ENCODE measurements at regions not wholly inside any gene's neighbourhood (a gene's known extent, or its start where the extent isn't known, plus 50 kb on each side); places are given as distances from the start of the nearest gene placed in this dataset.

DNA sequence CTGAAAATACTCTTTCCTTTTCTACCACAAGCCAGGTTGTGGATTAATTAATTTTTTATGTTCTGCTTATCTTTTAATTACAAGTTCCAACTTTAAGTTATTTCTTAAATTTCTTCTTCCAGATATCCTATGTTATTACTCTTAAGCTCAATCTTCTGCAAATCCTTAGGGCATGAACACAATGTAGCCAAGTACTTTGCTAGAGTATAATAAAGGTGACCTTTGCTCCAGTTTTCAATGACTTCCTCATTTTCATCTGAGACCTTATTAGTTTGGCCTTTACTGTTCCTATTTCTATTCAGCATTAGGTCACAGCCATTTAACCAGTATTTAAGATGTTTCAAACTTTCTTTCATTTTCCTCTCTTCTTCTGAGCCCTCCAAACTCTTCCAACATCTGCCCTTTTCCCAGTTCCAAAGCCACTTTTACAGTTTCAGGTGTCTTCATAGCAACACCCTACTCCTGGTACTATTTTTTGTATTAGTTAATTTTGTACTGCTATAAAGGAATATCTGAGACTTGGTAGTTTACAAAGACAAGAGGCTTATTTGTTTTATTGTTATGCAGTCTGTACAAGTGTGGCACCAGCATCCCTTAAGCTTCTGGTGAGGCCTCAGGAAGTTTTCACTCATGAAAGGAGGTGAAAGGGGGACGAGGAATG is 886.2 kb upstream of the GHITM start:
- no peak for DNase-seq

DNA sequence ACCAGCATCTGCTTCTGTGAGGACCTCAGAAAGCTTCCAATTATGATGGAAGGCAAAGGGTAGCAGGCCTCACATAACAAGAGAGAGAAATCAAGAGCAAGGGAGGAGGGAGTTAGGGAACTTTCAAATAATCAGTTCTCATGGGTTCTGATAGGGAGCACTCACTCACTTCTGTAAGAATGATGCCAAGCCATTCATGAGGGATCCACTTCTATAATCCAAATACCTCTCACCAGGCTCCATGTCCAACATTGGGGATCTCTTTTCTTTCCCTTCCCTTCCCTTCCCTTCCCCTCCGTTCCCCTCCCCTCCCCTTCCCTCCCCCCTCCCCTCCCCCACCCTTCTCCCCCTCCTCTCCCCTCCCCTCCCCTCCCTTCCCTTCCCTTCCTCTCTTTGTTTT is 884.6 kb upstream of the GHITM start:
- DNase-seq = no peak

DNA sequence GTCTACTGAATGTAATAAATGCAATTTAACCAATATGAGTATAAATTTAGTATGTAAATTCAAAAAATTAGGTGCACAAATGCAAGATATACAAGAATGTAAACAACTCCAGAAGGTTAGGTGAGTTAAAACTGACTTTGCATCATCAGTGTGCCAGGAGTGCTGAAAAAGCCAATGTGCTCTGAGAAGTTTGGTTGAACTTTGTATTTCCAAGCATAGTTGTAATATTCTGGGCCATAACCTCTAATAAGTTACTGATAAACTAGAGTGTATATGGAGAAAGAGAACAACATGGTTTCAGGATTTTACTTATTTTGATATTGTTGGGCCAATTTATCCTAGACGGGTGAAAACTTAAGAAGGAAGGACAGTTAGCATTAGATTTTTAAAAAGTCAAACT is 876.9 kb upstream of the GHITM start:
- DNase-seq = no peak

DNA sequence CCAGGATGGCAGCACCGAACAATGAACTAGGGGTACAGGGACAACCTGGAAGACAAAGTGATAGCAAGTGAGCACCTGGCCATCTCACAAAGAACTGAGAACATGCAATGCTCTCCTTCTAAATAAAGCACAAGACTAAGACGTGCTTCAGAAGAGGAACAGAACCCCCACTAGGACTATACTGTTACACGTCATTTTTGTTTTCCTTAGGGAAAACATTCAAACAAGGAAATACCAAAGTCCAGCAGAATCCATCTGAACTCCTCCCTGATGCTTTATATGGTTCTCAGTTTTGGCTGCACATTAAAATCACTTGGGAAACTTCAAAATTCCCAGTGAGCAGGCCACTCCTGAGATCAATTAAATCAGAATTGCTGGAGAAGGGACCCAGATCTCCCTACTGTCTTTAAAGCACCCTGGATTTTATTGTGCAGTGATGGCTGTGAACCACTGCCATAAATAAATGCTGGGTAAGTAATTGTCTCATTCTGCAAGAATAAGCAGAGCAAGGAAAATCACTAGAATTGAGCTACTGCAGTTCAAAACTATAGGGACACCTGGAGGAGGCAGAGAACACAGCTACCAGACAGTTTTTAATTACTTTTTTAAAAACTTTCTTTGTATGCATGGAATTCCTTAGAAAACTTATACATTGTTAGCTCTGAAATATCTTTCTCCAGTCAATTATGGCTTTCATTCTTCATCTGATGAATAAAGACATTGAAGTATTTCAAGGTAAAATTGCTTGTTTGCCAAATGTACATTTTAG is 866.5 kb upstream of the GHITM start:
- no peak for DNase-seq

DNA sequence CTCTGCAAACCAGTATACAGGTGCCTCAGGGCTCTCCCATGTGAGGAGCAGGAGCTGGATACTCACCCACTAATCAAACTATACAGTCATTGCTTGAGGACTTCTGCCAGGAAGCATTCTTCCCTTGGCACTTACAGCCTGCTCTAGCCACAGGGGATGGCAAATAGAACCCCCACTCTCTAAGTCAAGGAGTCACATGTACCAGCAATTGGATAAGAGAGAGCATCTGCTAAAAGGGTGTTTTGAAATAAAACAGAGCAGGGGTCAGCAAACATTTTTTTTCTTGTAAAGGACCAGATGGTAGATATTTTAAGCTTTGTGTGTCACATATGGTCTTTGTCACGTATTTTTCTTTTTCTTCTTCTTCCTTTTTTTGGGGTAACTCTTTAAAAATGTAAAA is 865.2 kb upstream of the GHITM start:
- no peak for DNase-seq

DNA sequence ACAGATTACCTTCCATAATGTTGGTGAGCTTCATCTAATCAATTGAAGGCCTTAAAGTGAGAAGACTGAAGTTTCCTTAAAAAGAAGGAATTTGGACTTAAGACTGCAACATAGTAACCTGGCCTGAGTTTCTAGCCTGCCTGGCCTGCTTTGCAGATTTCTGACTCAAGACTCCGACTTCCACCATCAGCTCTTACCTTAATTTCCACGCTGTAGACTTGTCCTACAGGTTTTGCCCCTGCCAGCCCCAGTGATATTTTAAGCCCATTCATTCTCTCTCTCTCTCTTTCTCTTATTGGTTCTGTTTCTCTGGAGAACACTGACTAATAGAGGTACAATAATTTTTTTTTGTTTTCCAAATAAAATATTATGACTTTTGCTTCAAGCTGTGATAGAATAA is 862.3 kb upstream of the GHITM start:
- no peak for DNase-seq

DNA sequence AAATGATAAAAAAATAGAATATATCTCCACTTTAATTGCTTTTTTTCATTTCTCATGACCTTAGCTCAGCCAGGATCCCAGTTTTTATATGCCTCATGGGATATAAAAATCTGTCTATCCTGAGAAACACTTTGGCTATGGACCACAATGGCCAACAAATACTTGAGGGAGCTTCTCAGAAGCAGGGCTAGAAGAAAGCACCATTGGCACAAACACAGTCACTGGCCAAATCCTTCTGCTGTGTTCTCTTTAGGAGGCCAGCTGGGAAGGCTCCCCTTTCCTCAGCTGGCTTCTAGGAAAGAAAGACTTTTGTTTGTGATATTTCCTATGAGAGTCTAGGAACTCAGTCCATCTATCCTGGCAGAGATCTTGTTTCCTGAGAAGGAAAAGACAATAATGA is 856.2 kb upstream of the GHITM start:
- no peak for DNase-seq

DNA sequence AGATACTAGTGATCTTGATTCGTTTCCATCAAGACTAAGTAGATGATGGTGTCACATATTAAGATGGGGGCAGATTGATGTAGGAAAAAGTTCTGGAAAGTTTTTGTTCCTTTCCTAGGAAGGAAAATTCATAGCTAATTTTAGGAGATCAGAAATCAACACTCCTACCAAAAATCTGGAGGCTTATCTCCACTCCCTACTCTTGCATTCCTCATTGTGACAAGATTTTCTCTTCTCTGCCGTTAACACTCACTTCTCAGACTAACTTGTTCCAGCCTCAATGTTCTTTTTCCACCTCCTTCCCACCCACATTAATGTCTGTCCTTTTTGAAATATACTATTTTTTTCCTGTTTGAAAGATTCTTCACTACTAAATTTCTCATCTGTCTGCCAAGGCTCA is 851.9 kb upstream of the GHITM start:
- DNase-seq = no peak

DNA sequence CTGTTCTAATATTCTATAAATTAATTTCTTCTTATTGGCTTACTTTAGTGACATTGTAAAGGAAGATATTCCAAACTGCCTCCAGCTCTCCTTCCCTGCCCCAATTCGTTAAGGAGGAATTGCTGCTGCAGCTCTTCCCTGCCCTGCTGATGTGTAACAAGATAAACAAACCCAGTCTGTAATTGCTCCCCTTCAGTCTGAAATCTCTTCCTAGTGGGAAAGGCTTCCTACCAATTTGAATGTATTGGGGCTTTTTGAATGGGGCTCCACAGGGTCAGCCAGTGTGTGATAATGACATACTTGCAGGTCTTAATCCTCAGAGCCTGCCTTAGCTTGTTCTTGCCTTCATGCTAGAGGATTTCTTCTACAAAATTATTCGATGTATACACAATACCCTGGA is 849.9 kb upstream of the GHITM start:
- no peak for DNase-seq

DNA sequence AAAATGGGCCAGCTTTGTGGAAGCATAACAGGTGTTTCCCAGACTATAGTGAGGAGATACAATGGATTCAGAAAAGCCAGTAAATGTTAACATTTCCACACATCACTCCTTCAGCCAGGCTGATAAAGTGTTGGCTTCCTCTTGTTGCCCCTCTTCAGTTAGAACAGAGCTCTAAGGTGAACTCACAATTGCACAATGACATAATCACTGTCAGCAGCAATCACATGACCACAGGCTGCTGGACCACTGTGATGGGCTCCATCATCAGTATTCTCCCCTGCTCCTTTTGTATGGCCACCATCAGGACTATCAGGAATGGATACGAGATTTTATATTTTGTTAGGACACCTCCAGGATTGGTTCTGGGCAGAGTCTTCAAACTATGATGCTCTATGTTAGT is 849.4 kb upstream of the GHITM start:
- DNase-seq = no peak

DNA sequence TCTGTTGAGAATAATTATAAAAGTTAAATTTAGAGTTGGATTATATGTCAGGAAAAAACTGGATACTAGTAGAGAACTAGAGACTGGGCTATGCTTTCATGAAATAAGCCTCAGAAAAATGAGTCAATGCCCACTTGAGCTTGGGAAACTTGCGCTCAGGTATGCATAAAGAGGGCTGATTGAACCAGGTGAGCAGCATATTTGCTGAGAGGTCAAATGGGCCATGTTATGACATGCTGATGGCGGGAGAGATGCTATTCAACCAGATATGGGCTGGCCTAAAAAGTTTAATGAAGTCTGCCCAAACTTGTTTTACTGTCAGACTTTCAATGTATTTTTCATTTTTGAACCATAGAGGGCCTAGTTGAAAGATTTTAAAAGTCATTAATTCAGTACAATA is 837.6 kb upstream of the GHITM start:
- DNase-seq = no peak

DNA sequence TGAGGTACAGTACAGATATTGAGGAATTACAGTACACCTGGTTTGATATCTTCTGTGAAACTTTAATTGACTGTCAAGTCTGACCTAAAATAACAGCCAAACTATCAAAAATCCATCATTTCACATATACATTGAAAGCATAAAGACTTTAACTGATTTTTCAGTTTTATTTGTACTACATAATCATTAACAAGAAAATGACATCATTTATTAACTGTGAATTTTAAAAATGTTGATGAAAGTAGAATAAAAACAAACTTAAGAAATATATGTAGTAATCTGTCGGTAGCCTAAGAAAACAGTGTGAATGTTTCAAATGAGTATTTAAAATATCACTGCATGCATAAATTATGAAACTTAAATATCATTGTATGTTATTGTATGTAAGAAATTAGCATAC is 836.7 kb upstream of the GHITM start:
- no peak for DNase-seq

DNA sequence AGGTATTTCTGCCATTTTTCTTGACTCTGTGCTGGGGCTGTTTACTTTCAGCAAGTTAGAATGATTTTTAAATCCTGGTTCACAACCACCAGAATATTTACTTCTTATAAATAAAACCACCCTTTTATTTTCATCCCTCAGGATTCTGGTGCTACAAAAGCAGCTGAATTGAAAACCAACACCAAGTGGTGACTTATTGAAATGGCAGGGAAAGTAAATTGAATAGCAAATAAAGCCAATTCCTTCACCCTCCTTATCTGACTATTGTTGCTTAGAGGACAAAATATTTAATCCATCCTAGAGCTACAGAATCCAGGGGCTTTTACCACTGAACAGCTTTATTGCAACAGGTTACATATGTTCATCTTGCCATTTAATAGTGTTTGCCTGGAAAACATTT is 828.6 kb upstream of the GHITM start:
- no peak for DNase-seq

DNA sequence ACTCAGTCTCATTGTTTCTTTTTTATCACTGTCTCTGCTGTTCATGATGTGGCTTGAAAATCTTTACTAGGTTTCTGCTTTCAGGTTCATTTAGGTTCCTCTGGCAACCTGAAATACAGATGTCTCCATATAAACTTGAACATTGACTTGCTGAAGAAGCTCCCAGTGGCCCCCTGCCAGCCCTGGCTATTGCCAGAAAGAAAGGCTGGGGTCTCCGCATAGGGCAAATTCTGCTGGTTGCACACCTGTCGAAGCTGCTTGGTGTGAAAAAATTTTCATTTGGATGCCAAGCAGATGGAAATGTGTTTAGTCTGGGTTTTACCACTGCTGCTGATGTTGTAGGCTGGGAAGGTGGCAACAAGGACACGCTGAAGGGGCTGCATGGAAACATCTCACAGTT is 826.7 kb upstream of the GHITM start:
- no peak for DNase-seq

DNA sequence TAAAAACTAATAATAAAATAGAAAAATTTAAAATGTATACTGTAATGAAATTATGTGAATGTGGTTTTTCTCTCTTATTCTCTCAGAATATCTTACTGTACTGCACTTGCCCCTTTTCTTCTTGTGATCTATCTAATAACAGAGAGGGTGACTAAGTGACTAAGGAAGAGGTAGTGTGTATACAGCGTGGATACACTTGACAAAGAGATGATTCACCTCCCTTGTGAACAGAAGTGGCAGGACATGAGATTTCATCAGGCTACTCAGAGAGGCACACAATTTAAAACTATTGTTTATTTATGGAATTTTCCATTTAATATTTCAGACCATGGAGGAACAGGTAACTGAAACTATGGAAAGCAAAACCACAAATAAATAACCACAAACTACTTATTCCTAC is 806.6 kb upstream of the GHITM start:
- DNase-seq = no peak

DNA sequence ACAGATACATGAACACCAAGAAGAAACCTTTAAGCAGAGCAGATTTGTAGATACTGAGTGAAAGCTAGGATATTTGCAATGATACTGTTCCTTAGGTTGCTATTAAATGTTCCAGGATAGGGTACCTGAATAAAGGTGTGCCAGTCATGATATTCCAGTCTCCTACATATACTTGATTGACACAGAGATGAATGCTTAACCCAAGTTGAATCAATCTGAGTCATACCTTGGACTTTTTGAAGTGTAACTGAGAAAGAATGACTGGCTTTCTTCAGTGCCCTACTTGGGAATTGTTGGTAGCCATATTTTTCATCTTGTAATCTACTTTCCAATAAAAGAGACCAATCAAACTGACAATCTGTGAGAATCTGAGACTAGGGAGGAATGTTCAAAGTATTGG is 805.7 kb upstream of the GHITM start:
- DNase-seq = no peak

DNA sequence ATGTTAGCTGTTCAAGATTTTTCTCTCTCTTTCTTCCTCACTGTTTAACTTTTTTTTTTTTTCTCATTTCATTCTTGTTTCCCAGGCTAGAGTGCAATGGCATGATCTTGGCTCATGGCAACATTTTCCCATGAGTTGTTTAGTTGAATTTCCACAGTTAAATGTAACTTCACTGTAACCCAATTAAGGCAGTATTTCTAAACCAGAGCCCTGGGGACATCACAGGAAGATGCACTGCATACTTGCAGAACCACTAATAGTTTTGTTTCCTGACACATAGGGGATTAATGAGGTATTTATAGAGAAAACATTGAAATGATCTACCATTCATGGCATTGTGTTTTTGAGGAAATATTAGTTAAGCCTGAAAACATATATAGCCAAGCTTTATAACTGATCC is 795.6 kb upstream of the GHITM start:
- DNase-seq = no peak

DNA sequence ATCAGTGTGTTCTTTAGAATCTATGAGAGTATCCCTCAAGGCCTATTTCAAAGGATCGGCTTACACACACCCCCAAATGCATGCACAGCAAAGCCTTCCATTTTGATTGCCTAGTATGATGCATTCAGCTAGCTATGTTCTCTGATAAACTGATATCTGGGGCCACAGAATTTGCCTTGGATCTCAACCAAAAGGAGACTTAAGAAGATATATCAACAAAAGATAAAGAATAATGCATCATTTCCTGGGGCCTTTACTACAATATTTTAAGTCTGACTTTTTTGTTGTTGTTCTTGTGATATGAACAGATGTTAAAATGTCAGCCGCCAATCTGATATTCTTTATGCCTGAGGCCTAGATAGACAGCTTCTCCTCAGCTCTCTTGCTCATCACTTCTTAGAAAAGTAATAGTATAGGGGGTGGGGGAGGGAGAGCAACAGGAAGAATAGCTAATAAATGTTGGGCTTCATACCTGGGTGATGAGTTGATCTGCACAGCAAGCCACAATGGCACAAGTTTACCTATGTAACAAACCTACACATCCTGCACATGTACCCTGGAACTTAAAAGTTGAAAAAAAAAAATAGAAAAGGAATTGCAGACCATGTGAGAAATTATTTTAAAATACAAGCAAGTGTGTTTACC is 792.9 kb upstream of the GHITM start:
- DNase-seq = no peak

DNA sequence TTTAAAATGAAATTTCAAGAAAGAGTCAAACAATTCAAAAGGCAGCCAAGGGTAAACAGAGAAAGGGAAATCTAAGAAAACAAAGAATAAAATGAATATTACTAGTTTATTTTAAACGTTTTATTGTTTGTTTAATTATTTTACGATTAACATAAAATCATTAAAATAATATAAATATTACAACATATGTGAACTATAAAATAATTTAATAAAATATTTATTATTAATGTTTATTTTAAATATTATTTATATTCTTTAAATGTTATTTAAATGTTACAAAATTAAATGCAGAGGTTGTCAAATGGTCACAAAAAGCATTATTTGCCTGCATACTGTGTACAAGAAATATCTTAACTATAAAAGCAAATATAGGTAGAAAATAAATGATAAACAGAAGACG is 786.7 kb upstream of the GHITM start:
- no peak for DNase-seq

DNA sequence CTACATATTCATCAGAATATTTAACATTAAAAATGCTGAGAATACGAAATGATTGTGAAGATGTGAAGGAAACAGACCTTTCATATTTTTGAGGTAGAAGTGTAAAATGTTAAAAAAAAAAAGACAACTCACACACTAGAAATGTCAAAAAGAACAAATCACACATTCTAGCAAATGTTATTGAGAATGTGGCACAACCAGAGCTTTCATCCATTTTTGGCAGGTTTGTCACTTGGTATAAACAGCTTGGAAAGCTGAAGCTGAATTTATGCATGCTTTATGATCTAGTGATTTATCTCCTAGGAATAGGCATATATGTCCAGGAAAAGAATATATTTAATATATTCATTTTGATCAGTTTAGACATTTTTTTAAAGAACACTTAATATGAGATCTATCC is 784.9 kb upstream of the GHITM start:
- no peak for DNase-seq

DNA sequence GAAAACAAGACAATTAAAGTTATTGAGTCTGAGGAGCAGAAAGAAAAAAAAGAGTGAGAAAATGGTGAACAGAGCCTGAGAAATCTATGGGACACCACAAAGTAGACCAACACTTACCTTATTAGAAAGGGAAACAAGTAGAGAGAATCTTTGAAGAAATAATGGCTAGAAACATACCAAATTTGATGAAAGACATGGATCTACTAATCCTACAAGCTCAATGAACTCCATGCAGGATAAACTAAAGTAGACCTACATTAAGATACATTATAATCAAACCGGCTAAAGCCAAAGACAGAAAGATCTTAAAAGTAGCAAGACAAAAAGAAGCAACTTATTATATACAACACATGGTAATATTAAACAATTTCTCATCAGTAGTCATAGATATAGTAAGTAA is 782.3 kb upstream of the GHITM start:
- no peak for DNase-seq

DNA sequence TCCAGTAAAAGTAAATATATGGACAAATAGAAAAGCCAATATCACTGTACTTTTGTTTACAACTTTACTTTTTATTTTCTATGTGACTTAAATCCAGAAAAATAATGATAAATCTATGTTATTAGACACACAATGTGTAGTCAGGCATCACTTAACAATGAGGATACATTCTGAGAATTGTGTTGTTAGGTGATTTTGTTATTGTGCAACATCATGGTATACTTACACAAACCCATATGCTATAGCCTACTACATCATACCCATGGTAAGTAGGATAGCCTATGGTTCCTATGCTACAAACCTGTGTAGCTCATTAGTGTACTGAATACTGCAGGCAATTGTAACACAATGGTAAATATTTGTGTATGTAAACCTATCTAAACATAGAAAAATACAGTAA is 781.7 kb upstream of the GHITM start:
- no peak for DNase-seq

DNA sequence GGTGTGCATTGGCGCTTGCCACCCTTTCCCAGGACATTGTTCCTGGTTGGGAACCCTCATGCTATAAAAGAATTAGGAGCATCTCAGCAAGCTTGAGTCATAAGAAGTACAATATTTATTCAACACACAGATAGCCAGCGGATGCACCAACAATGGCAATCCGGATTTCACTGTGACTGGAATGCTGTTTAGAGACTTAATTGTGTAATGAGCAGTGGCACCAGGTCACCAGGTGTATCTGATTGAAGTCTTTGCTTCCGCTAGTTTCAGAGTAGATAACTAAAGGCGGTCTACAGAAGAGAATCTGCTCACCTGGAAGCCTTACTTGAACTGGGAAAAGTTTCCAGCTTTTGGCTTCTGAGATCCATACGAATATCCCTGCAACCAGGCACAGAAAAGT is 772.3 kb upstream of the GHITM start:
- no peak for DNase-seq

DNA sequence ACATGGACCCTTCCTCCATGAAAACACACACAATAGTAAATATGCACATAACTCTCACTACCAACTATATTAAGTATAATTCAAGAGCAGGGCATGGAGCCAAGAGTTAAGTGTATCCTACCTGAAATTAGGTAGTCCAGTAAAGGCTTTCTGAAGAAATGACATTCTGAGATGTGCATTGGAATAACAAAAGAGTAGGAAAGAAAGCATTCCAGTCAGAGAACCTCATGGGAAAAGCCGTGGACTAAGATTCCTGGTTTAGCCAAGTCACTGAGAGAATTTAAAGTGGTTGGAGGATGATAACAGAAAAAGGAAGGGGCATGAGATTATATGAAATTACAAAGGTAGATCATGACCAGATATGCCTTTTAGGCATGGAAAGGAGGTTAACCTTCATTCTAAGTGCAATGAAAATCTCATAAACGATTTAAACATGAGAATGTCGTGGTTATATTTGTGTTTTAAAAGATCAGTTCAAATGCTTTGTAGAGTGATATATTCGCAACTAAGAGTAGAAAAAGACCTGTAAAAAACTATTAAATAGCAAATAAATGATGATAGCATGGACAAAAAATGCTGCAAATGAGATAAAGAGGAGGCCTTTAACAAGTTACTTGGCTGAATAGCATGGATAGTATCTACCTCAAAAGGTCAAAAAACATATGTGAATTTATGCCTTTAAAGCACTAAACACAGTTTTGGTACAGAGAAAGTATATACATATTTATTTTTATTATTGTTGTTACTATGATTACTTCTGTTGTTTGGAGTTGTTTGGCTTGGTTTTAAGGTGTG is 767.4 kb upstream of the GHITM start:
- no peak for DNase-seq

Measured in hematopoietic multipotent progenitor cell treated with erythropoietin and hydrocortisone succinate and interleukin-3 and kit ligand, for 4 days (in vitro differentiated cells).